Hypothalamus (tissue), 51 donors: ENCODE measurements at regions not wholly inside any gene's neighbourhood (a gene's known extent, or its start where the extent isn't known, plus 50 kb on each side); places are given as distances from the start of the nearest gene placed in this dataset.

Source experiments
- DNase-seq, 51 donors: peaks; one replicate each; lab custom pipeline; 2025; lab: John Stamatoyannopoulos, UW

DNA sequence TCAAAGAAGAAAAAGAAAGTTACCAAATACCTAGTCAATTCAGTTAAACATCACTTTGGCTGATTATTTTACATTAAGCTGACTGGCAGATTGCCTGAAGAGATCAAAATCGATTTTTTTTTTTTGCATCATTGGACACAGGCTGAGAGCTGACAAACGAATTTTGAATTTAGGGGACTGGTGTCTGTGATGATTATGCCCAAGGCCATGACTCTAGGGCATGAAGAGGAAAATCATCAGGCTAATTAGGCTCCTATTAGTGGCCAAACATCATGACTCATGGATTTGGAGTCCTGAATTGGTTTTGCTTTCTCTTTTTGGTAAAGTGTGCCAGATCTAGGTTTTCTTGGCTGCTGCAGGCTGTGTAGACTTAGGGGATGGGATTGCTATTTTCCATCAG, 829.3 kb upstream of the LCORL start:
- no peak for DNase-seq

- peak in 4 of 51 donors; percentile 1 to 11 (median 2) for DNase-seq
Measured at GRCh38 chr4:18847249-18847890, 825.8 kb upstream of the LCORL start.

DNA sequence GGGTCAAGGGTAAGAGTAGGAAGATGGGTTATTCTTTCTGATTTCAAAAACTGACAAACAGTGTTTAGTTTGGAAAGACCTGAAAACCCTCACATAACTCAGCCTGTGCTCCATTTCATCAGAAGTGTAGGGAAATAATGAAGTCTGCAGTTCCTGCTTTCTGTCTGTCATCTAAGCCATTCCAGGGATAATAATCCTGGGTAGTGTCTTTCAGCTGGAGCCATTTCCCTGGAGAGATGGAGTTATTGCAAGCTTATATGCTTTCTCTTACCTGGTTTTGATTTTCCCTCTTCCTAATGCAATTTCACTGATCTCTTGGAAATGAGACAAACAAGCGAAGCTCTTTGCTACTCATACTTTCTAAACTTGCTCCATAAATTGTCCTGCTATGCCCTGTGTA, 824.8 kb upstream of the LCORL start:
- DNase-seq, result no peak

DNA sequence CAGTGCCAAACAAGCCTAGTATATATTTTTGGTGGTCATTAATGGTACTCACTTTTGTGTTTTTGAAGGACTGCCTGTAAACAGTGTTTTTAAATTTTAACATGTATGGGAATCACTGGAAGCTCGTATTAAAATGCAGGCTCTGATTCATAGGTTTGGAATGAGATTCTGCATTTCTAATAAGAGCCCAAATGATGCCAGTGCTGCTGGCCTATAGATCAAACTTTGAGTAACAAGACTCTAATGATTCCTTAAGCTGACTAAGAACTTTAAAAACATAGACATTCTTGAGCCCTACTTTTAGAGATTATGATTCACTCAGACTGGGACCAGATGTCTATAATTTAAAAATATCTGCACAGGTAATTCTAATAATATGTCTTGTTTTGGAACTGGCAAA, 823.2 kb upstream of the LCORL start:
- no peak for DNase-seq

DNA sequence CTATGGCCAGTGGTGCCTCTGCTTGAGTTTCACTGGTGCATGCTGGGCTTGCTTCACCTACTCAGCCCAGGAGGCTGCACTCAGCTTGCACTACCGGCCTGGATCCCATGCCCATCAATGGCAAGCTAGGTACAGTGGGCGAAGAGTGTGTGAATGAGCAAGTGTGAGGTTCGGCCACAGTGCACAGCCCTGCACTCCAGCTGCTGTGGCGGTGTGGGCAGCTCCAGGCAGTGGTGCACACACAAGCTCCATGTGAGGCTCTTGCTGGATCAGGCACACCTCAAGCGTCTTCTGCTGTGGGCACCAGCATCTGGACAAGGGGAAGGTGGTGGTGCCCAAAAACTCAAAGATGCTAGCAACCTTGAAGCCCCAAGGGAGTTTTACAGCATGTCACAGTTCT, 820.9 kb upstream of the LCORL start:
- DNase-seq, result no peak

GRCh38 chr4:18840481-18840880, 818.9 kb upstream of the LCORL start:
- DNase-seq, result no peak

DNA sequence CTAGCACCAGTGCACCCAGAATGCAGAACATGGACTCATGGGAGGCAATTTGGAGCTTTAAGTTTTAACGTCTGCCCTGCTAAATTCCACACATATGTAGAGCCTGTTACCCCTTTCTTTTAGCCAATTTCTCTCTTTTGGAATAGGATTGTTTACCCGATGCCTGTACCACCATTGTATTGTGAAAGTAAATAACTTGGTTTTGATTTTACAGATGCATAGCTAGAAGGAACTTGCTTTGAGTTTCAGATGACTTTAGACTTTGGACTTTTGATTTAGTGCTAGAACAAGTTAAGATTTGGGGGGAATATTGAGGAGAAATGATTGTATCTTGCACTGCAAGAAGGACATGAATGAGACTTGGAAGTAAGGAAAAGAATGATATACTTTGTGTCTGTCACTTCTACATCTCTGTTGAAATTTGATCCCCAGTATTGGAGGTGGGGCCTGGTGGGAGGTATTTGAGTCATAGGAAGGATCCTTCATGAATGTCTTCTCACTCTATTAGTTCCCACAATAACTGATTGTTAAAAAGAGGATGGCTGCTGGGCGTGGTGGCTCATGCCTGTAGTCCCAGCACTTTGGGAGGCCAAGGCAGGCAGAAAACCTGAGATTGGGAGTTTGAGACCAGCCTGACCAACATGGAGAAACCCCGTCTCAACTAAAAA, 794.8 kb upstream of the LCORL start:
- DNase-seq, result no peak

GRCh38 chr4:18815779-18816173, 794.2 kb upstream of the LCORL start:
- no peak for DNase-seq

DNA sequence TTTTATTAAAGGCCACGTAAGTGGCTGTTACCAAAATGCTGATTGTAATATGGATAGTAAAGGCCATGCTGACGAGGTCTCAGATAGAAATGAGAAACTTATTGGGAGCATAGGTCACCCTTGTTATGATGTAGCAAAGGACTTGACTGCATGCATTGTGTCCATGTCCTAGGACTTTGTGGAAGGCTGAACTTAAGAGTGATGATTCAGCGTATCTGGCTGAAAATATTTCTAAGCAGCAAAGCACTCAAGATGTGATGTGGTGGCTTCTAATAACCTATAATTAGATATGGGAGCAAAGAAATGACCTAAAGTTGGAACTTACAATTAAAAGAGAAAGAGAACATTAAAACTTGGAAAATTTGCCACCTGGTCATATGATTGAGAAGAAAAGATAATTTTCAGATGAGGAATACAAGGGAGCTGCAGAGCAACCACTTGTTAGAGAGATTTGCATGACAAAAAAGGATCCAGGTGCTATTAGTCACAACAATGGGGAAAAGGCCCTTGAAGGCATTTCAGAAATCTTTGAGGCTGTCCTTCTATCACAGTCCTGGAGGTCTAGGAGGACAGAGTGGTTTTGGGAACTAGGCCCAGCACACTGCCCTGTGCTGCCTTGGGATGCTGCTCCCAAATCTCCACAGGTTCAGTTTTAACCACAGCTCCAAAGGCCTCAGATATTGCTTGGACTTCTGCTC, 793.7 kb upstream of the LCORL start:
- no peak for DNase-seq

DNA sequence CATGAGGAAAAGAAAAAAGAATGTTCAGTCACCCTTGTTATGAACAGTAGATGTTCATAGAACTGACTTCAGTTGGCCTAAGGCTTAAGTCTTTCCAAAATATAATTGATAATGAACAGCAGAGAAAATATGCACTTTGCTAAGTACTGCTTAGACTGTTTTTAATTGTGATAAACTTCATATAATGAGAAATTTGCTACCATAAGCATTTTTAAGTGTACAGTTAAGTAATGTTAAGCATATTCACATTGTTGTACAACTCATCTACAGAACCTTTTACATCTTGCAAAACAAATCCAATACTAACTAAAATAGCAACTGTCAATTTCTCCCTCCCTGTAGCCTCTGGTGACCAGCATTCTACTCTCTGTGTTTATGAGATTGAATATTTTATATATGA, 792.2 kb upstream of the LCORL start:
- DNase-seq, result no peak

DNA sequence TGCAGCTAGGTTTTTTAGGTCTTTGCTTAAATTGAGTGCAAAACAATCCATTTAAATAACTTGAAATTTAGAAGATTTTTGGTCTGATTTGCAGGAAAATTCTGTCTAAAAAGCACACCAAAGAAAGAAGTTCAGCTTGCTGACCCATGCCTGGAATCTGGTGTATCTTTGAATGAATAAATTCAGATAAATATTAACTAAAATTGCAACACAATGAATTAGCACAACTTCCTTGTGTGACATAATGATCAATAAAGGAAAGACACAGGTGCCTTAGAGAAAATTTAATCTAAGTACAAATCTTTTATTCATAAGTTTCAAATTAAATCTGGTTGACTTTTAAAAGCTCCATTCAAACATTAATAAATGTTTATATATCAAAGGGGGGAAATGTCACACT, 791.5 kb upstream of the LCORL start:
- no peak for DNase-seq

GRCh38 chr4:18803781-18804180, 782.2 kb upstream of the LCORL start:
- no peak for DNase-seq

DNA sequence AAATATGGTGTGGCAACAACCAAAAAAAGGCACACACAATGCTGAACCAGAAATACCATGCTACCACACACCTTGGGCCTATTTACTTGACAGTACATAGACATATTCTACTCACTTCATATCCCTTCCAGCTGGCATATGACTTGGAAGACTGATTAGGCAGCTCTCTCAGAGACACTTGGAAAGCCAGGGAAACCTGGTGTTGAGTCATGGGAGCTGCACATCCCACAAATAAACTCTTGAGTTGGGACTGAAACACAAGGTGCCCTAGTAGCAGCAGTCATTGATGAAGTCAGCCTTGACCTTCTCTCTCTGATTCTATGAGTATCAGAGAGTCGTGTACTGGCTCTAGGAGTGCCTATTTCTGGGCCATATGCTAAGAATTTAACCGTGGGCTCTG, 776.6 kb upstream of the LCORL start:
- no peak for DNase-seq

GRCh38 chr4:18795794-18796193, 774.2 kb upstream of the LCORL start:
- DNase-seq, result no peak

GRCh38 chr4:18777190-18777930, 755.8 kb upstream of the LCORL start:
- no peak for DNase-seq

DNA sequence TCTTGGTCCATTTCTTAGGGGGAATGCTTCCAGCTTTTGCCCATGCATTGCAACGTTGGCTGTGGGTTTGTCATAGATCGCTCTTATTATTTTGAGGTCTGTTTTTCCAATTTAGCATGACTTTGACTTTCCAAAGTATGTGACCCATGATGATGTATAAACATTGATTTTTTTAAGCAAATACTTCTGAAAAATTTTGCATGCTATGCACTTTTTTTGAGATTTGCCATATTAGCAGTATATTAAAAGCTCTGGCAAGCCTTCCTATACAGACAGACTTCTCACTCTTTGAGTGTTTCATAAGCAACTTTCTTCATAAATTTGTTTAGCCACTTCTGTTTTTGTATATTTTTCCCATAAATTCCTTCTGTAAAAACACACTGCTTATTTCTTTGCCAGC, 746.4 kb upstream of the LCORL start:
- DNase-seq, result no peak

DNA sequence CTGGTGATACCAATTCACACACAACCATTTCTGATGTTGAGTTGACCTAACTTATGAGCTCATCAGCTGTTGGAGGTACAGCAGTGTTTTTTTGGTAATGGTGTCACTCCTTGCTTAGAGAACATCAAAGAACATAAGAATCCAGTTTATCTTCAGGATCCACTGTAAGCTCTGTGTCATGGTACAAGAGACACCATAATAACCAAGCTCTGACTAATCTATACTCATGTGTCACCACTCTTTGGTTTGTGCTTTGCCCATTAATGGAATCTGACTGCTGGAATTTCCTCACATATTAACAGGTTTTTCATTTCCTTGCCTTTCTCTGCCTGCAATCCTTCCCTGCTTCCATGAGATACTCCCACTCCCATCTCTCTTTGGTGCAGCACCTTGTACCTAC, 735.1 kb upstream of the LCORL start:
- no peak for DNase-seq

DNA sequence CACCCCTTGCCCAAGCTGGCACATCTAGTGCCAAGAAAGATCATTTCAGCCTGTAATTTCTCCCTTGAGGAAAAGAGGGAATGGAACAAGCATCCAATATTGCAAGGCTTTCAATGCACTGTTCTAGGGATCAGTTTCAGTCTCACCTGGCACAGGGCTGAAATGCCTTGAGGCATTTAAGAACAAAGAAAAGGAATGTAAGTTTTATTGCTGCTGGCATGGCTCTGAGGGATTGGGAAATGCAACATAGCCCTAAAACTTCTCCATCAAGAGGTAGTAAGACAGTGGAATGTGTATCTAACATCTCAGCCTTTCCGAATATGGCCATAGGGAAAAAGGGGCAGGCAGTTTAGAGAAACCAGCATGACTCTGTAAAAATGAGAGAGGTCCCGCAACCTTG, 732.6 kb upstream of the LCORL start:
- DNase-seq, result no peak

DNA sequence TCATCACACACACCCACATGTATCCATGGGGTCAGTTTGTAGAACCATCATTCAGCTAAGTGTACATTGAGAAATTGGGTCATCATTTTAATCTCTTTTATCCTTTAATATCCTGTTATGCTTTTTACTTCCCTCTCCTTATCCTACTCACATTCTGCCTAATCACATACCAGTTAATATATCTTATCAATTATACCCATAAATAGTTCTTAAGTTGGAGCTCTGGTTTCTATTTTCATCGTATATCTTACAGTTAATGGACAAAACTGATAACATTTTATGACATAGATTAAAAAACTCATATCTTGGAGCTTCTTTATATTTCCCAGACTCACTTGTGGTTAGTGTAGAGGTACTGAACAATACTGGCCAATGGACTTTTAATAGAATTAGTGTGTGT, 729.5 kb upstream of the LCORL start:
- no peak for DNase-seq

- DNase-seq, result no peak
Measured at GRCh38 chr4:18749391-18749790, 727.8 kb upstream of the LCORL start.

- no peak for DNase-seq
Measured at GRCh38 chr4:18736551-18736950, 715.0 kb upstream of the LCORL start.
